Sigmoid colon (tissue), 6 donors: ENCODE measurements at regions not wholly inside any gene's neighbourhood (a gene's known extent, or its start where the extent isn't known, plus 50 kb on each side); places are given as distances from the start of the nearest gene placed in this dataset.

Experiments
- DNase-seq: peaks from one replicate; pipeline ENCODE4 v3.0.0-alpha.2; 2019
- H3K27ac ChIP-seq, 4 donors: fragments of 200-600 bp; sonication (generic); one replicate each; pipeline ENCODE4 v1.5.1; 2016 to 2019; ENCODE audit warnings: mild to moderate bottlenecking in 1 of 4
- H3K27me3 ChIP-seq, 3 donors: fragments of 200-600 bp; sonication (generic); one replicate each; pipeline ENCODE4 v1.5.1; 2019; ENCODE audit warnings: mild to moderate bottlenecking in 1 of 3
- H3K36me3 ChIP-seq, 4 donors: fragments of 200-600 bp; sonication (generic); one replicate each; pipeline ENCODE4 v1.5.1; 2016 to 2019
- H3K4me1 ChIP-seq, 4 donors: fragments of 200-600 bp; sonication (generic); one replicate each; pipeline ENCODE4 v1.5.1; 2017 to 2019
- H3K4me3 ChIP-seq, 4 donors: fragments of 200-600 bp; sonication (generic); one replicate each; pipeline ENCODE4 v1.5.1; 2017 to 2019; ENCODE audit warnings: mild to moderate bottlenecking in 2 of 4, moderate library complexity in 1 of 4
- H3K9me3 ChIP-seq, 4 donors: fragments of 200-600 bp in 3 of 4; sonication (generic) in 3 of 4; one replicate each; pipeline versions ENCODE4 v1.5.1 to v1.6.1; 2013 to 2019
- EP300 ChIP-seq, 4 donors: sonication (generic); formaldehyde crosslinking; IDR thresholded peaks; one replicate each; pipeline ENCODE4 v1.6.1; 2017; ENCODE audit warnings: antibody characterized with exemption in 4 of 4
- POLR2A ChIP-seq, 2 donors: fragments of 450-650 bp; IDR thresholded peaks; one replicate each; pipeline ENCODE4 v1.6.1; 2016; ENCODE audit warnings: antibody characterized with exemption in 2 of 2, mild to moderate bottlenecking in 2 of 2, moderate library complexity in 2 of 2
- POLR2AphosphoS5 ChIP-seq, 4 donors: sonication (generic); formaldehyde crosslinking; IDR thresholded peaks; one replicate each; pipeline ENCODE4 v1.6.1; 2017; ENCODE audit warnings: antibody characterized with exemption in 4 of 4
- WGBS, 2 donors: extraction: QIAGEN DNeasy Blood & Tissue Kit; methylation state at CpG; one replicate each; pipeline ENCODE4 v1.1.7; 2013; 5-methylcytosine and 5-hydroxymethylcytosine counted together
- intact Hi-C: fragments of 100-400 bp; cut with DNase I; formaldehyde crosslinking; loops from one replicate; pipeline ENCODE4 v1.15.1; 2023
- TF ChIP-seq, protein P1 (sequence below), 4 experiments: fragments of 450-650 bp in 3 of 4; fragments of 200-600 bp in 1 of 4; IDR thresholded peaks; one replicate each; pipeline ENCODE4 v1.5.1; 2016 to 2019; ENCODE audit warnings: antibody characterized with exemption in 4 of 4, mild to moderate bottlenecking in 3 of 4, moderate library complexity in 2 of 4
- donor health status: healthy with polysubstance abuse.
- donor health status: healthy.

DNA sequence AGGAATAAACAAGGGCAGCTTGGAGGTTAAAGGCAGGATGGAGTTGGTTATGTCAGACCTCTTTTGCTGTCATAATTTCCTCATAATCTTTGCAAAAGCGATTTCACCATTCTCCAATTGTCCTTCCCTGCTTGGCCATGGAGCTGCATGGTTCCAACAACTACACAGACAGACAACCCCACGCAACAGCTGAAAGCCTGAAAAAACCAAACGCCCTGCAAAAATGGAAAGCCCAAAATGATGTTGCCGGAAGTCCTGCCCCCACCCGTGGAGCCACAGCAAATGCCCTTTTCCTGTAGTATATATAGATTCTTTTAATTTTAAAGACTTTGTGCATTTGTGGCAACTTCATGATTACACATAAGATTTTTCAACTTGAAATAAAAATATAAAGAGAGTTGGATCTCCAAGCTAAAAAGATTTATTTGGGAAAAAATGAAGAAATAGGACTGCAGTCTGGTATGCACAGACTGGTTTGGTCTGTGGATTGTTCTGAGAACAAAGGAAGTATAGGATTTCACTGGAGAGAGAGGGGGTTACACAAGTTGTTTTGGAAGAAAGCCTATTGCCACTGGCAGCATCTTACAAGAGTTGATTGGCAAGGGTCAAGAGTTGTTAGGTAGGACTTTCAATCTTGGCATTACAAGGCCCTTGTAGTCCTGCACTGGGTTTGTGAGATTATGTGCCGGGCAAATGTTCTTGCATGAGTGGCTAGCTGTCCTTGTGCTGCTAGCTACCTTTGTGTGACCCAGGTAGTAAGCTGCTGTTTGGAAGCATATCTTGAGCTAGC, 190.0 kb downstream of the C6orf118 start:
- intact Hi-C loops, result no loop called here
- H3K27ac ChIP-seq, result no peak overlapping the region
- no peak overlapping the region for H3K4me3 ChIP-seq
- no peaks in the 10 kb centered on the region for H3K27me3 ChIP-seq
- no peaks in the 10 kb centered on the region for H3K36me3 ChIP-seq
- no peak for DNase-seq
- H3K4me1 ChIP-seq, result no peaks in the 10 kb centered on the region
- H3K9me3 ChIP-seq, result peaks cover 0 to 5% (median 0%) of the 10 kb centered on the region in 4 donors
- TF ChIP-seq POLR2A (IDR thresholded peaks at IDR 0.05), result no peak
- TF ChIP-seq, protein P1, sequence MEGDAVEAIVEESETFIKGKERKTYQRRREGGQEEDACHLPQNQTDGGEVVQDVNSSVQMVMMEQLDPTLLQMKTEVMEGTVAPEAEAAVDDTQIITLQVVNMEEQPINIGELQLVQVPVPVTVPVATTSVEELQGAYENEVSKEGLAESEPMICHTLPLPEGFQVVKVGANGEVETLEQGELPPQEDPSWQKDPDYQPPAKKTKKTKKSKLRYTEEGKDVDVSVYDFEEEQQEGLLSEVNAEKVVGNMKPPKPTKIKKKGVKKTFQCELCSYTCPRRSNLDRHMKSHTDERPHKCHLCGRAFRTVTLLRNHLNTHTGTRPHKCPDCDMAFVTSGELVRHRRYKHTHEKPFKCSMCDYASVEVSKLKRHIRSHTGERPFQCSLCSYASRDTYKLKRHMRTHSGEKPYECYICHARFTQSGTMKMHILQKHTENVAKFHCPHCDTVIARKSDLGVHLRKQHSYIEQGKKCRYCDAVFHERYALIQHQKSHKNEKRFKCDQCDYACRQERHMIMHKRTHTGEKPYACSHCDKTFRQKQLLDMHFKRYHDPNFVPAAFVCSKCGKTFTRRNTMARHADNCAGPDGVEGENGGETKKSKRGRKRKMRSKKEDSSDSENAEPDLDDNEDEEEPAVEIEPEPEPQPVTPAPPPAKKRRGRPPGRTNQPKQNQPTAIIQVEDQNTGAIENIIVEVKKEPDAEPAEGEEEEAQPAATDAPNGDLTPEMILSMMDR (IDR thresholded peaks at IDR 0.05), result no peak
- TF ChIP-seq EP300 (IDR thresholded peaks at IDR 0.05), result no peak
- TF ChIP-seq POLR2AphosphoS5 (IDR thresholded peaks at IDR 0.05), result no peak
- 77 to 78% methylated on average over 6 of the region's 6 CpGs for WGBS, 2 donors

DNA sequence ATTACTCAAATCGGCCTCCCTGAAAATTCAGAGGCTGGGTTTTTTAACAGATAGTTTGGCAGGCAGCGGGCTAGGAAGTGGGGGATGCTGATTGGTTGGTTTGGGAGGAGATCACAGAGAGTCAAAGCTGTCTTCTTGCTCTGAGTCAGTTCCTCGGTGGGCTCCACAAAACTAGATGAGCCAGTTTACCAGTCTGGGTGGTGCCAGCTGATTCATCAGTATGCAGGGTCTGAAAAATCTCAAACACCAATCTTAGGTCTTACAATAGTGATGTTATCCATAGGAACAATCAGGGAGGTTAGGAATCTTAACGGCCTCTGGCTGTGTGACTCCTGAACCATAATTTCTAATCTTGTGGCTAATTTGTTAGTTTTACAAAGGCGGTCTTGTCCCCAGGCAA, 190.7 kb downstream of the C6orf118 start:
- H3K4me1 ChIP-seq, result no peaks in the 10 kb centered on the region

DNA sequence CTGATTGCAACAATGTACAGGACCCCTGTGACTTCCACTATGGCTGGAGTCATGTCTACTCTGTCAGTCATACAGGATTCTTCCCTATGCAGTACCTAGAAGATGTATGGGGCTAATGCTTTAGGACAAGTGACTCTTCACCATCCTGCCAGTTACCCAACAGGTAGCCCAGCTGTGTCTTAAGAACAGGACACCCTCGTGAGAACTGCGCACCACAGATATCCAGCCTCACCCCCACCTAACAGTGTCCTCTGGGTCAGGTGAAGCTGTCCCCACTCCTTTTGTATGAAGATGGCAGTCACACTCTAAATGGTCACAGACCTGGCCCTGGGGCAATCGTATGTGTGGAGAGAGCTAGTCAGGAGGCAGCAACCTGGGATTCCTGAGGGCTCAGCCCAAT, 191.6 kb downstream of the C6orf118 start:
- no peak overlapping the region for H3K4me3 ChIP-seq
- no peak overlapping the region for H3K27ac ChIP-seq
- DNase-seq, result no peak
- intact Hi-C loops, result no loop called here
- H3K9me3 ChIP-seq, result peaks cover 0 to 9% (median 1%) of the 10 kb centered on the region in 4 donors
- H3K4me1 ChIP-seq, result no peaks in the 10 kb centered on the region
- no peaks in the 10 kb centered on the region for H3K36me3 ChIP-seq
- H3K27me3 ChIP-seq, result no peaks in the 10 kb centered on the region
- WGBS, 2 donors, result 84 to 87% methylated on average over 3 of the region's 3 CpGs
- TF ChIP-seq POLR2A (IDR thresholded peaks at IDR 0.05) (no peak), POLR2AphosphoS5 (IDR thresholded peaks at IDR 0.05) (no peak), EP300 (IDR thresholded peaks at IDR 0.05) (no peak)
- TF ChIP-seq, protein P1 (IDR thresholded peaks at IDR 0.05), result no peak

More for the DNA sequence above, 190.7 kb downstream of the C6orf118 start:
- no peak overlapping the region for H3K27ac ChIP-seq
- 54 to 71% methylated on average over 5 of the region's 5 CpGs for WGBS, 2 donors
- no peak for TF ChIP-seq POLR2AphosphoS5 (IDR thresholded peaks at IDR 0.05)
- TF ChIP-seq, protein P1 (IDR thresholded peaks at IDR 0.05), result no peak
- TF ChIP-seq POLR2A (IDR thresholded peaks at IDR 0.05), result no peak
- no peak for TF ChIP-seq EP300 (IDR thresholded peaks at IDR 0.05)
- H3K9me3 ChIP-seq, result peaks cover 0 to 9% (median 1%) of the 10 kb centered on the region in 4 donors
- H3K27me3 ChIP-seq, result no peaks in the 10 kb centered on the region
- no peak overlapping the region for H3K4me3 ChIP-seq
- no peaks in the 10 kb centered on the region for H3K36me3 ChIP-seq
- no peak for DNase-seq
- intact Hi-C loops, result no loop called here

DNA sequence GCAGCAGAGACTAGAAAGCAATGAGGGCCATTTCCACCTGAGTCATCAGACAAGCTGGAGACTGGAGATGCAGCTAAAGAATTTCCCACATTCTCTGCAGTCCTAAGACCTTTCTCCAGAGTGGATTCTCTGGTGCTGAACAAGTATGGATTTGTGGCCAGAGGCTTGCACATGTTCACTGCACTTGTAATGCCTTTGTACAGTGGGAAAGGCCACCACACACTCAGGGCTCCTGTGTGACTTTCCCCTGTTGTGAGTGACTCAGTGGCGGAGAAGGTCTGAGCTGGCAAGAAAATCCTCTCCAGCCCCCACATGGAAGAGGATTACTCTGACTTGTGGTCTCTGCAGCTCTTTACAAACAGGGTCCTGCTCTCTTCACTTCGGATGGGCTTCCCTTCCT, 192.3 kb downstream of the C6orf118 start:
- intact Hi-C loops, result no loop called here
- no peaks in the 10 kb centered on the region for H3K36me3 ChIP-seq
- TF ChIP-seq, protein P1 (IDR thresholded peaks at IDR 0.05), result no peak
- TF ChIP-seq EP300 (IDR thresholded peaks at IDR 0.05) (no peak), POLR2AphosphoS5 (IDR thresholded peaks at IDR 0.05) (no peak), POLR2A (IDR thresholded peaks at IDR 0.05) (no peak)
- no peaks in the 10 kb centered on the region for H3K4me1 ChIP-seq
- no peak for DNase-seq
- WGBS, 2 donors, result 81 to 90% methylated on average over 2 of the region's 2 CpGs
- no peaks in the 10 kb centered on the region for H3K27me3 ChIP-seq
- peaks cover 0 to 9% (median 1%) of the 10 kb centered on the region in 4 donors for H3K9me3 ChIP-seq
- no peak overlapping the region for H3K4me3 ChIP-seq
- no peak overlapping the region for H3K27ac ChIP-seq
